Activated T-helper 1 cell treated with anti-CD3 and anti-CD28 coated beads, Interleukin-12 subunit alpha, Interleukin-12 subunit beta, Interleukin-2, Interleukin-4 antibody, amounts not matched to agents 30 ng/mL and 10 ng/mL and 1 ng/mL, durations not matched to agents 14 hours and 24 hours and 36 hours (primary cell): ENCODE measurements at regions not wholly inside any gene's neighbourhood (a gene's known extent, or its start where the extent isn't known, plus 50 kb on each side); places are given as distances from the start of the nearest gene placed in this dataset.
"Not testable (repeated sequence)": the region's sequence is repeated elsewhere in the genome, so short reads cannot be mapped to it uniquely, and the experiment has no call there.

Source experiments
- DNase-seq: peaks from one replicate; pipeline ENCODE4 v3.0.0; 2021; ENCODE audit warnings: low spot score
- H3K27ac Mint-ChIP-seq: one replicate; pipeline ENCODE4 v1.8.0; 2021; ENCODE audit warnings: mild to moderate bottlenecking, mixed read lengths
- H3K27me3 Mint-ChIP-seq: one replicate; pipeline ENCODE4 v1.8.0; 2022; ENCODE audit warnings: mild to moderate bottlenecking, moderate library complexity, mixed read lengths; ENCODE audit not compliant: insufficient read depth
- H3K36me3 Mint-ChIP-seq: one replicate; pipeline ENCODE4 v1.8.0; 2021; ENCODE audit warnings: low read depth, mixed read lengths
- H3K4me1 Mint-ChIP-seq: one replicate; pipeline ENCODE4 v1.8.0; 2021; ENCODE audit warnings: low read depth, mixed read lengths
- H3K4me3 Mint-ChIP-seq: one replicate; pipeline ENCODE4 v1.8.0; 2021; ENCODE audit warnings: mild to moderate bottlenecking, moderate library complexity, mixed read lengths
- H3K9me3 Mint-ChIP-seq: one replicate; pipeline ENCODE4 v1.8.0; 2021; ENCODE audit warnings: mixed read lengths
- intact Hi-C: fragments of 100-400 bp; cut with micrococcal nuclease; formaldehyde crosslinking; loops from one replicate; pipeline ENCODE4 v1.15.1; 2024

- Mint-ChIP-seq H3K36me3 (no peaks in the 10 kb centered on the region), H3K9me3 (peaks cover 8% of the 10 kb centered on the region), H3K27me3 (no peaks in the 10 kb centered on the region), H3K27ac (no peak overlapping the region), H3K4me1 (no peaks in the 10 kb centered on the region), H3K4me3 (no peak overlapping the region)
- intact Hi-C loops, result no loop called here
- DNase-seq, result no peak
Observed at GRCh38 chr5:162685302-162685701, 617.7 kb downstream of the GABRG2 start.

DNA sequence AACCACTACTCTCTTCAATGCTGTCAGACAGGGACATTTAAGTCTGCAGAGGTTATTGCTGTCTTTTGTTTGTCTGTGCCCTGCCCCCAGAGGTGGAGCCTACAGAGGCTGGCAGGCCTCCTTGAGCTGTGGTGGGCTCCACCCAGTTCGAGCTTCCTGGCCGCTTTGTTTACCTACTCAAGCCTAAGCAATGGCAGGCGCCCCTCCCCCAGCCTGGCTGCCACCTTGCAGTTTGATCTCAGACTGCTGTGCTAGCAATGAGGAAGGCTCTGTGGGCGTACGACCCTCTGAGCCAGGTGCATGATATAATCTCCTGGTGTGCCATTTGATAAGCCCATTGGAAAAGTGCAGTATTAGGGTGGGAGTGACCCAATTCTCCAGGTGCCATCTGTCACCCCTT is 628.7 kb downstream of the GABRG2 start:
- H3K36me3 Mint-ChIP-seq, DNase-seq, H3K27me3 Mint-ChIP-seq, H3K27ac Mint-ChIP-seq, H3K4me3 Mint-ChIP-seq, H3K4me1 Mint-ChIP-seq, intact Hi-C loops: not testable (repeated sequence)
- H3K9me3 Mint-ChIP-seq, result peaks cover 25% of the 10 kb centered on the region

DNA sequence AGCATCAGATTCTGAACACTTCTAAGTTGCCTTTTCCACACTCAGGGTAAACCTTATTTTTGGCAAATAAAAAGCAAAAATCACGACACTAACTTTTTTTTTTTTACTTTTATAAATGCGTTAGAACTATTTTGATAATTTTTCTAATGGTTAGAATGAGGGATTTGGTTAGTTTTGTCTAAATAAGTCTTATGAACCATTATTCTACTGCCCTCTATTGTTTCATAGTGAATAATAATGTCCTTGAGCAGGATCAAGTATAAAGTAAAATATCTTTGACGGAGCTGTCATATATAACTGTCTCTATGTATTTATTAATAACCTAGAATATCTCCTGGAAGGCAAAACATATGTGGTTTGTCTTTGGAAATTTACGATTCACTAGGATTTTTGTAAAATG is 631.8 kb downstream of the GABRG2 start:
- no peaks in the 10 kb centered on the region for H3K4me1 Mint-ChIP-seq
- no peak overlapping the region for H3K27ac Mint-ChIP-seq
- no peaks in the 10 kb centered on the region for H3K36me3 Mint-ChIP-seq
- no peaks in the 10 kb centered on the region for H3K27me3 Mint-ChIP-seq
- no peak overlapping the region for H3K4me3 Mint-ChIP-seq
- DNase-seq, result no peak
- H3K9me3 Mint-ChIP-seq, result peaks cover 20% of the 10 kb centered on the region
- intact Hi-C loops, result no loop called here

- H3K27me3 Mint-ChIP-seq, result no peaks in the 10 kb centered on the region
- no peaks in the 10 kb centered on the region for H3K4me1 Mint-ChIP-seq
- no peak for DNase-seq
- no peak overlapping the region for H3K27ac Mint-ChIP-seq
- H3K4me3 Mint-ChIP-seq, result no peak overlapping the region
- peaks cover 2% of the 10 kb centered on the region for H3K9me3 Mint-ChIP-seq
- H3K36me3 Mint-ChIP-seq, result no peaks in the 10 kb centered on the region
- intact Hi-C loops, result no loop called here
Observed at GRCh38 chr5:162703914-162704313, 636.3 kb downstream of the GABRG2 start.

- intact Hi-C loops, result no loop called here
- H3K9me3 Mint-ChIP-seq, result peaks cover 7% of the 10 kb centered on the region
- H3K4me3 Mint-ChIP-seq, result no peak overlapping the region
- no peaks in the 10 kb centered on the region for H3K4me1 Mint-ChIP-seq
- H3K27ac Mint-ChIP-seq, result no peak overlapping the region
- H3K27me3 Mint-ChIP-seq, result no peaks in the 10 kb centered on the region
- no peak for DNase-seq
- H3K36me3 Mint-ChIP-seq, result no peaks in the 10 kb centered on the region
Observed at GRCh38 chr5:162711244-162711643, 643.7 kb downstream of the GABRG2 start.

- Mint-ChIP-seq H3K36me3 (no peaks in the 10 kb centered on the region), H3K4me3 (no peak overlapping the region), H3K4me1 (no peaks in the 10 kb centered on the region), H3K27me3 (no peaks in the 10 kb centered on the region), H3K27ac (no peak overlapping the region), H3K9me3 (peaks cover 14% of the 10 kb centered on the region)
- no peak for DNase-seq
- intact Hi-C loops, result no loop called here
Observed at GRCh38 chr5:162719720-162720119, 652.1 kb downstream of the GABRG2 start.

- no peaks in the 10 kb centered on the region for H3K4me1 Mint-ChIP-seq
- no peak for DNase-seq
- peaks cover 19% of the 10 kb centered on the region for H3K9me3 Mint-ChIP-seq
- no peaks in the 10 kb centered on the region for H3K36me3 Mint-ChIP-seq
- no peak overlapping the region for H3K4me3 Mint-ChIP-seq
- no peaks in the 10 kb centered on the region for H3K27me3 Mint-ChIP-seq
- no peak overlapping the region for H3K27ac Mint-ChIP-seq
- intact Hi-C loops, result no loop called here
Observed at GRCh38 chr5:162721125-162721524, 653.6 kb downstream of the GABRG2 start.

GRCh38 chr5:162752612-162753011 is 684.8 kb upstream of the CCNG1 start:
- intact Hi-C loops, result no loop called here
- Mint-ChIP-seq H3K9me3 (peaks cover 29% of the 10 kb centered on the region), H3K27ac (no peak overlapping the region), H3K27me3 (no peaks in the 10 kb centered on the region), H3K36me3 (no peaks in the 10 kb centered on the region), H3K4me1 (no peaks in the 10 kb centered on the region), H3K4me3 (no peak overlapping the region)
- DNase-seq, result no peak

DNA sequence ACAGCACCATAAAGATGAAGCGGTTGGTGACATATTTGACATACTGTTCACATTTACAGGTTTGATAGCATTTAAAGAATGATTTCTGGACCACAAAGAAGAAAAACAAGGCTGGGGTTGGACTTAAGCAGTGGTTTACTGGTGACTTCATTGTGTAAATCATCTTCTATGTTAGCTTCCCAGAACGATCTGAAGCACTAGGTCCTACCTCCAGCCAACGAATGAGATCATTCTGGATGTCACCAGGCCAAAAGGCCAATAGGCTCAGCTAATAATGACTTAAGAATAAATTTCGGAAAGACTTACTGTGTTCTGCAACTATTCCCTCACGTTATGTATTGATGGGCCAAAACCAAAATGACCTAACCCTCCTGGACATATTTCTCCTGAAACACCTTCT is 675.3 kb upstream of the CCNG1 start:
- no peak for DNase-seq
- Mint-ChIP-seq H3K9me3 (peaks cover 19% of the 10 kb centered on the region), H3K36me3 (no peaks in the 10 kb centered on the region), H3K4me3 (no peak overlapping the region), H3K27me3 (no peaks in the 10 kb centered on the region), H3K4me1 (no peaks in the 10 kb centered on the region), H3K27ac (no peak overlapping the region)
- intact Hi-C loops, result no loop called here

DNA sequence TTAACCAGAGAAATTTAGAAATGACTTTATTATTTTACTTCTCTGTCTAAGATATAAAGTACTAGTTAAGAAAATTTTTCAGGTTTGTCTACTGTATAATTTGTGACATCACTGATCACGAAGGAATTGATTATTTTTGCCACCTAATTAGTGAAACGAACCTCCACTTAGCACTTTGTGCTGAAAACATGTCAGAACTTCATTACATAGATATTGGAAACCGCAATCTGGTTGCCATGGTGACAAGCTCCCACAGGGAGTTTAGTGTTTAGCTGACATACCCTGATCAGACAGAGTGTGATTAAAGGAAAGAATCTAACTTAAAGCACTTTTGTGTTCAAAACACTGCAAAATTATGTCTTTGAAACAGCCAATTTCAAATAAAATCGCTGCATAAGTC is 668.4 kb upstream of the CCNG1 start:
- H3K27ac Mint-ChIP-seq, result no peak overlapping the region
- DNase-seq, result no peak
- intact Hi-C loops, result no loop called here
- H3K4me3 Mint-ChIP-seq, result no peak overlapping the region
- H3K27me3 Mint-ChIP-seq, result no peaks in the 10 kb centered on the region
- no peaks in the 10 kb centered on the region for H3K4me1 Mint-ChIP-seq
- H3K36me3 Mint-ChIP-seq, result no peaks in the 10 kb centered on the region
- peaks cover 4% of the 10 kb centered on the region for H3K9me3 Mint-ChIP-seq

DNA sequence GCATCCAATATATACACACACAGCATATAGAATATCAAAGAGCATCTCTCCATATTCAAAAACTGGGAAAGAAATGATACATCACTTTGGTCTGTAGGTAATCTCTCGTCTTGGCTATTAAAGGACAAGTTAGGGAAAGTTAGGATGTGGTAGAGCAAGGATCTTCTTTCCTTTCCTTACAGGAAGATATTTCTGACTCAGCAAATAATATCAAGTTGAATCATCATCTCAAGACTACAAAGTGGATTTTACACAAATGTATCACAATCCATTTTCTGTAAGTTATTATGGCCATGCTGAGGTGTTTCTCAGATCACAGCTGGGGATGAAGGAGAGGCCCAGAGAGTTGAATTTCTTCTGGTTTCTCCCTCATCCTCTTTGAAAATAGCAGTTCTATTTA is 651.7 kb upstream of the CCNG1 start:
- H3K4me3 Mint-ChIP-seq, result no peak overlapping the region
- no peak for DNase-seq
- peaks cover 7% of the 10 kb centered on the region for H3K9me3 Mint-ChIP-seq
- no peaks in the 10 kb centered on the region for H3K36me3 Mint-ChIP-seq
- no peaks in the 10 kb centered on the region for H3K27me3 Mint-ChIP-seq
- H3K4me1 Mint-ChIP-seq, result no peaks in the 10 kb centered on the region
- H3K27ac Mint-ChIP-seq, result no peak overlapping the region
- intact Hi-C loops, result no loop called here

- intact Hi-C loops, result no loop called here
- Mint-ChIP-seq H3K4me1 (no peaks in the 10 kb centered on the region), H3K27ac (no peak overlapping the region), H3K27me3 (no peaks in the 10 kb centered on the region), H3K9me3 (peaks cover 7% of the 10 kb centered on the region), H3K36me3 (no peaks in the 10 kb centered on the region), H3K4me3 (no peak overlapping the region)
- no peak for DNase-seq
Observed at GRCh38 chr5:162786234-162786633, 651.2 kb upstream of the CCNG1 start.

- intact Hi-C loops, result no loop called here
- Mint-ChIP-seq H3K36me3 (no peaks in the 10 kb centered on the region), H3K4me1 (no peaks in the 10 kb centered on the region), H3K27ac (no peak overlapping the region), H3K9me3 (peaks cover 4% of the 10 kb centered on the region), H3K27me3 (no peaks in the 10 kb centered on the region), H3K4me3 (no peak overlapping the region)
- no peak for DNase-seq
Observed at GRCh38 chr5:162796507-162796906, 640.9 kb upstream of the CCNG1 start.

GRCh38 chr5:162800301-162800700 is 637.1 kb upstream of the CCNG1 start:
- H3K9me3 Mint-ChIP-seq, result peaks cover 4% of the 10 kb centered on the region
- no peak overlapping the region for H3K27ac Mint-ChIP-seq
- intact Hi-C loops, result no loop called here
- H3K4me1 Mint-ChIP-seq, result no peaks in the 10 kb centered on the region
- no peaks in the 10 kb centered on the region for H3K36me3 Mint-ChIP-seq
- no peaks in the 10 kb centered on the region for H3K27me3 Mint-ChIP-seq
- no peak for DNase-seq
- no peak overlapping the region for H3K4me3 Mint-ChIP-seq
